NCI-H2107 (cell line): ENCODE measurements at regions not wholly inside any gene's neighbourhood (a gene's known extent, or its start where the extent isn't known, plus 50 kb on each side); places are given as distances from the start of the nearest gene placed in this dataset.
A peak's percentile ranks its signal among the peaks of the same experiment; 100 is the strongest.

Experiments
- DNase-seq: peaks from one replicate; lab custom pipeline; 2025; lab: John Stamatoyannopoulos, UW

- DNase-seq = no peak
Observed at GRCh38 chr2:30368258-30368657, 78.8 kb upstream of the LCLAT1 start.

GRCh38 chr2:30371028-30371689, 75.9 kb upstream of the LCLAT1 start:
- DNase-seq = no peak

- DNase-seq = no peak
Observed at GRCh38 chr2:30371772-30372373, 75.2 kb upstream of the LCLAT1 start.

- no peak for DNase-seq
Observed at GRCh38 chr2:30372826-30373225, 74.2 kb upstream of the LCLAT1 start.

- DNase-seq = no peak
Observed at GRCh38 chr2:30373881-30374302, 73.2 kb upstream of the LCLAT1 start.

- DNase-seq = no peak
Observed at GRCh38 chr2:30374380-30374779, 72.7 kb upstream of the LCLAT1 start.

- DNase-seq = no peak
Observed at GRCh38 chr2:30375915-30376314, 71.1 kb upstream of the LCLAT1 start.

- no peak for DNase-seq
Observed at GRCh38 chr2:30379481-30379880, 67.6 kb upstream of the LCLAT1 start.

- no peak for DNase-seq
Observed at GRCh38 chr2:30380824-30381223, 66.2 kb upstream of the LCLAT1 start.

GRCh38 chr2:30382162-30382783, 64.8 kb upstream of the LCLAT1 start:
- no peak for DNase-seq

- DNase-seq = peak; percentile 40
Observed at GRCh38 chr2:30382995-30383394, 64.1 kb upstream of the LCLAT1 start.

GRCh38 chr2:30385327-30385726, 61.7 kb upstream of the LCLAT1 start:
- no peak for DNase-seq

GRCh38 chr2:30392097-30392496, 54.9 kb upstream of the LCLAT1 start:
- DNase-seq = no peak

GRCh38 chr2:30393510-30393909, 53.5 kb upstream of the LCLAT1 start:
- no peak for DNase-seq

GRCh38 chr2:30394096-30394495, 53.0 kb upstream of the LCLAT1 start:
- no peak for DNase-seq

- no peak for DNase-seq
Observed at GRCh38 chr2:30396436-30397232, 50.4 kb upstream of the LCLAT1 start.
